HG02610 (cell line): ENCODE measurements at regions not wholly inside any gene's neighbourhood (a gene's known extent, or its start where the extent isn't known, plus 50 kb on each side); places are given as distances from the start of the nearest gene placed in this dataset.
"Not testable (repeated sequence)": the region's sequence is repeated elsewhere in the genome, so short reads cannot be mapped to it uniquely, and the experiment has no call there.

Experiments used
- ATAC-seq: cut with Tn5 transposase; IDR thresholded peaks from one replicate; pipeline ENCODE4 v1.9.1; 2021; ENCODE audit warnings: mild to moderate bottlenecking, moderate library complexity; ENCODE audit not compliant: unreplicated experiment

- ATAC-seq: no peak
Observed at GRCh38 chr2:12465631-12466135, 251.1 kb upstream of the TRIB2 start.

- no peak for ATAC-seq
Observed at GRCh38 chr2:12467303-12467702, 249.4 kb upstream of the TRIB2 start.

- no peak for ATAC-seq
Observed at GRCh38 chr2:12469141-12469561, 247.6 kb upstream of the TRIB2 start.

GRCh38 chr2:12472265-12472664 is 244.5 kb upstream of the TRIB2 start:
- ATAC-seq: not testable (repeated sequence)

GRCh38 chr2:12478151-12479064 is 238.3 kb upstream of the TRIB2 start:
- no peak for ATAC-seq

- ATAC-seq: no peak
Observed at GRCh38 chr2:12479065-12479601, 237.6 kb upstream of the TRIB2 start.

- ATAC-seq: no peak
Observed at GRCh38 chr2:12484536-12485115, 232.1 kb upstream of the TRIB2 start.

GRCh38 chr2:12486205-12487118 is 230.3 kb upstream of the TRIB2 start:
- ATAC-seq: peak; percentile 85

GRCh38 chr2:12487253-12488004 is 229.3 kb upstream of the TRIB2 start:
- ATAC-seq: no peak

GRCh38 chr2:12488352-12489318 is 228.1 kb upstream of the TRIB2 start:
- no peak for ATAC-seq

- ATAC-seq: no peak
Observed at GRCh38 chr2:12490641-12491040, 226.1 kb upstream of the TRIB2 start.

GRCh38 chr2:12492360-12492759 is 224.4 kb upstream of the TRIB2 start:
- not testable (repeated sequence) for ATAC-seq

- no peak for ATAC-seq
Observed at GRCh38 chr2:12493031-12493513, 223.7 kb upstream of the TRIB2 start.

GRCh38 chr2:12495247-12495868 is 221.4 kb upstream of the TRIB2 start:
- peak; percentile 44 for ATAC-seq

GRCh38 chr2:12498286-12498685 is 218.4 kb upstream of the TRIB2 start:
- no peak for ATAC-seq

- ATAC-seq: no peak
Observed at GRCh38 chr2:12498704-12499103, 218.0 kb upstream of the TRIB2 start.

GRCh38 chr2:12500899-12501298 is 215.8 kb upstream of the TRIB2 start:
- no peak for ATAC-seq

GRCh38 chr2:12501469-12502158 is 215.1 kb upstream of the TRIB2 start:
- ATAC-seq: peak; percentile 82
